HG02759 (cell line): ENCODE measurements at regions not wholly inside any gene's neighbourhood (a gene's known extent, or its start where the extent isn't known, plus 50 kb on each side); places are given as distances from the start of the nearest gene placed in this dataset.
"Not testable (repeated sequence)": the region's sequence is repeated elsewhere in the genome, so short reads cannot be mapped to it uniquely, and the experiment has no call there.

Experiments used
- ATAC-seq: cut with Tn5 transposase; IDR thresholded peaks from one replicate; pipeline ENCODE4 v1.9.1; 2021; ENCODE audit warnings: mild to moderate bottlenecking, moderate library complexity; ENCODE audit not compliant: unreplicated experiment

DNA sequence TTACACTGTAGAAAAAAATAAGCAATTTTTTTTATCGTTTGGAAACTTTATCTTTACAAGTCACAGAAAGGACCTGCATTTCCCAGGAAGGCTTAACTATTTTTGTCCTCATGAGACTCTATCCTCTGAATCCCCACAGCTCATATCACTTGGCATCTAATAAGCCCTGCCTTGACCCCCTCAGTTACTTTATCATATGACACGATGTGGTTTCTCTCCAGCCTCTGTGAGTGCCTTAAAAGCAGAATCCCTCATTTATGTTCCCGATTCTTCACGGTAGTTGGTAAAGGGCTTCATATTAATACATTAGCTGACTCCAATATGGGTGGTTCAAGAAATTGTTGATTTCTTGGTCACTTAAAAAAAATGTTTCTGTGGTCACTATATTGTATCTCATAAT, 296.6 kb upstream of the GRAMD2B start:
- no peak for ATAC-seq

DNA sequence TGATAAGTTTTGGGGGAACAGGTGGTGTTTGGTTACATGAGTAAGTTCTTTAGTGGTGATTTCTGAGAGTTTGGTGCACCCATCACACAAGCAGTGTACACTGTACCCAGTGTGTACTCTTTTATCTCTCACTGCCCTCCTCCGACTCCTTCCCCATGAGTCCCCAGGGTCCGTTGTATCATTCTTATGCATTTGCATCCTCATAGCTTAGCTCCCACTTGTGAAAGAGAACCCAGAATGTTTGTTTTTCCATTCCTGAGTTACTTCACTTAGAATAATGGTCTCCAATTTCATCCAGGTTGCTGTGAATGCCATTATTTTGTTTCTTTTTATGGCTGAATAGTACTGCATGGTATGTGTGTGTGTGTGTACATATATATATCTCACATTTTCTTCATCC, 295.8 kb upstream of the GRAMD2B start:
- not testable (repeated sequence) for ATAC-seq

DNA sequence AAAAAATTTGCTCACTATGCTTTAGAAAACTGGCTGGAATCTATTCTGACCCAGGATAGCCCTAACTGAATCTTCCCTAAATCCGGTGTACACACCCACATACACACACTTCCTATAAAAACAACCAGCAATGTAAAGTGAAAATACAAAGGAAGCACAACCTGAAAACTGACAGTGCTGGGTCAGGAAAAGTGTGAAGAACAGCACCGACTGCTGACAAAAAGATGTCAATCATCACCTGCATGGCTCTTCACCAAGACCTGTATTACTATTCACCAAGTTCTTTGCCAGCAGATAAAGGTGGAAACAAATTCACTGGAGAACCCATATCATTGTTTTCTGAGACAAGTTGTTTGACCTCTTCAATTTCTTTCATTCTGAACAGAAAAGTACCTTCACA, 293.8 kb upstream of the GRAMD2B start:
- ATAC-seq, result no peak

DNA sequence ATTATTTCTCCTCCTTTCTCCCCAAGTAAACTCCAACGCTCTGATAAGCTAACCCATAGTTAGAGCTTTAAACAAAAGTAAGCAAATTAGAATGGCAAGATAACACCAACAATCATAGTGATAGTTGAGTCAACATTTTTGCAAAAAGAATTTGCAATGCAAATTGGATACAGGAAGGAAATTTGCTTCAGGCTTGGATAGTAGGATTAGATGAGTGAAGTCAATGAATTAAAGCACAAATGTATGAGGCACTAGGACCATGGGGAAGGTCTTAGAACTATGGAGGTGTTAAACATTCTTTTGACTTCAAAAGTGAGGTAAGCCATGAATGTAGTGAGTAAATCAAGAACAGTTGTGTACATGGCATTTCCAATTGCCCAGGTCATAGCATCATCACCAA, 289.8 kb upstream of the GRAMD2B start:
- ATAC-seq, result no peak

DNA sequence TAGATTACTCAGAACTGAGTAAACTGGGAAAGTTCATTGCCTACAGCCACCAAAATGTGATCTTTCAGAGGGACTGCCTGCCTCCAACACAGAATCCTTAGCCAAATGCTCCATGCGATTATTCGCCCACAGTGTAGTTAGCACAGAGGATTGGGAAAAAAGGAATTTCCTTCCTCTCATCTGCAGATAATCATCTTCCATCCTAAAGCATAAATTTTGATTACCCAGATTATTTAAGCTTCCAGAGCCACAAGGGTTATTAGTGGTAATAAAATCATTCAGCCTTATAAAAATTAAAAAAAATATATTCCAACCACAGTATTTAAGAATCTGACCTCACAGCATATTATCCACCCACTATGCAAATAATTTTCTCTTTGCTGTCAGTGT, 285.3 kb upstream of the GRAMD2B start:
- no peak for ATAC-seq

DNA sequence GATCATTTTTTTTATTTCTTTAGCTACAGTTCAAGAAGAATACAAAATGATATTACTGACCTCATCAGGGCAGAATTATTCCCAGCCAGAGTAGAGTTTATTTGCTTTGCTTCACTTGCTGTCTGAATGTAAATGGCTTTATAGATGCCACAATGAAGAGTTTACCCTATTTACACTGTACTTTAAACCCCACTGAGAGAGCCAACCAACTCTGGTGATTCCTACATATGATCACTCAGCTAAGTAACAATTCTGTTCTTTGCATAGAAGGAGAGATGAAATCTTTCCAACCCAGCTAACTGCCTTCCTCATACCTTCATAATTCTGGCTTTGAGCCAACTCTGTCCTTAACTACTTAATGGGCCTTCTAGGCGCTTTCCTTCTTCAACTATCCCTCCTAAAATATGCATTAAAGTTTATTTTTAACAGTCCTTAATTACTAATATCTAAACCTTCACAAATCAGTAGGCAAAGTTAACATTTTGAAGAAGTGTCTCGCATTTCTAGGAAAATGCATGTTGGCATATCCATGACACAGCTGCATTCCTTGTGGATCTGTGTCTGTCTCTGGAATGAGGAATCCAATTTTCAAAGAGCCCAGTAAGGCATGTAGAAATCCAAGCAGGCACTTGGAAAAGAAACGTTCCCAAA, 284.8 kb upstream of the GRAMD2B start:
- no peak for ATAC-seq

DNA sequence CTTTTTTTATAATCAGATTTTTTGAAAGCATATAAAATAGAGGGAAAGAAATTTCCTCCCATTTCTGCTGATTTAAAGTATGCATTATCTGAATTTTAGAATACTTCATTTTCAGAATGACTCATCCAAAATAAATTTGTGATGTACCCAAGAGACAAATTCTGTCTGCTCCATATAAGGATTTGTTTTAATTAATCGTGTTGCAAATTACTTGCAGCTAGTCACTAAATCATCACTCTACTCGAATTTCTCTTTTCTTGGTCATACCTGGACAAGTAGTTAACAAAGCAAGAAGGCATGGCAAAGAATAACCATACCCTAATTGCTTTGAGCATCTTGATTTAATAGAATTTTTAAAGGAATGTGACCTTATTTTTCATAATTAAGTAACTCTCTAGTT, 284.1 kb upstream of the GRAMD2B start:
- ATAC-seq, result no peak

DNA sequence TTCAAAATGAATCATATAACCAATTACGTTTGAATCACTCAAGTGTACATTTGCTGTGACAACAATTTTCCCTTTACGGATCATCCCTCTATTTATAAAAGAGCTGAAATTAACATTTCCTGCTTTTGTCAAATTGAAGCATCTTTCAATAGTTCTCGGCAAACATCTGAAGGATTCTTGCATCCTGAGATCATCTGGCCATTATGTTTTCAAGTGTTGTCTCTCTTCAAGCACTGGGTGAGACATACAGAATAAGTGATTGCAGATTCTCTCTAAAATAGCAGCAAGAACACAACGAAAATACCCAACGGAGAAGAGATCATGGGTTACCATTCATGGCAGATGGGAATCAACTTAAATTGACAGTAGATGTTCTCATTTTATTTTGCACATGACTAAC, 283.4 kb upstream of the GRAMD2B start:
- ATAC-seq, result no peak

DNA sequence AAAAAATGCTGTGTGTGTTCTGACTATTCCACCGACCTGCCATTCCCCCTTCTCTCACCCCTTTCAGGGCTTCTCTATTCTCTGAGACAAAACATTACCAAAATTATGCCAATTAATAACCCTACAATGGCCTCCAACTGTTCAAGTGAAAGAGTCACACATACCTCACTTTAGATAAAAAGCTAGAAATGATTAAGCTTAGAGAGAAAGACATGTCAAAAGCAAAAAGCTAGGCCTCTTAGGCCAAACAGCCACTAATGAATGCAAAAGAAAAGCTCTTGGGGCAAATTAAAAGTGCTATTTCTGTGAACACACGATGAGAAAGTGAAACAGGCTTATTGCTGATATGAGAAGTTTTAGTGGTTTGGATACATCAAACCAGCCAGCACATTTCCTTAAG, 279.6 kb upstream of the GRAMD2B start:
- peak; percentile 34 for ATAC-seq

DNA sequence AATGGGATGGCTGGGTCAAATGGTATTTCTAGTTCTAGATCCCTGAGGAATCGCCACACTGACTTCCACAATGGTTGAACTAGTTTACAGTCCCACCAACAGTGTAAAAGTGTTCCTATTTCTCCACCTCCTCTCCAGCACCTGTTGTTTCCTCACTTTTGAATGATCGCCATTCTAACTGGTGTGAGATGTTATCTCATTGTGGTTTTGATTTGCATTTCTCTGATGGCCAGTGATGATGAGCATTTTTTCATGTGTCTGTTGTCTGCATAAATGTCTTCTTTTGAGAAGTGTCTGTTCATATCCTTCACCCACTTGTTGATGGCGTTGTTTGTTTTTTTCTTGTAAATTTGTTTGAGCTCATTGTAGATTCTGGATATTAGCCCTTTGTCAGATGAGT, 272.9 kb upstream of the GRAMD2B start:
- ATAC-seq, result not testable (repeated sequence)

DNA sequence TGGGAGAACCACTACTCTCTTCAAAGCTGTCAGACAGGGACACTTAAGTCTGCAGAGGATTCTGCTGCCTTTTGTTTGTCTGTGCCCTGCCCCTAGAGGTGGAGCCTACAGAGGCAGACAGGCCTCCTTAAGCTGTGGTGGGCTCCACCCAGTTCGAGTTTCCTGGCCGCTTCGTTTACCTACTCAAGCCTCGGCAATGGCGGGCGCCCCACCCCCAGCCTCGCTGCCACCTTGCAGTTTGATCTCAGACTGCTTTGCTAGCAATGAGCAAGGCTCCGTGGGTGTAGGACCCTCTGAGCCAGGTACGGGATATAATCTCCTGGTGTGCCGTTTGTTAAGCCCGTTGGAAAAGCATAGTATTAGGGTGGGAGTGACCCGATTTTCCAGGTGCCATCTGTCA, 267.9 kb upstream of the GRAMD2B start:
- ATAC-seq, result not testable (repeated sequence)

DNA sequence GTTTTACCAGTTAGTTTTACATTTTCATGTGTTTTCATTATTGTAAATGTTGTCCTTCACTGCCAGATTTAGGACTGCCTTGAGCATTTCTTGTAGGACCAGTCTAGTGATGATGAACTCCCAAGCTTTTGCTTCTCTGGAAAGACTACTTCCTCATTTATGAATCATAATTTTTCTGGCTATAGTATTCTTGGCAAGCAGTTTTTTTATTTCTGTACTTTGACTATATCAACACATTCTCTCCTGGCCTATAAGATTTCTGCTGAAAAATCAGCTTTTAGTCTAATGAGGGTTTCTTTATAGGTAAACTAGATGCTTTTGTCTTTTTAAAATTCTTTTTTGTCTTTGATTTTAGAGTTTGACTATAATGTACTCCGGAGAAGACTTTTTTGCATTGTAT, 256.8 kb upstream of the GRAMD2B start:
- no peak for ATAC-seq

DNA sequence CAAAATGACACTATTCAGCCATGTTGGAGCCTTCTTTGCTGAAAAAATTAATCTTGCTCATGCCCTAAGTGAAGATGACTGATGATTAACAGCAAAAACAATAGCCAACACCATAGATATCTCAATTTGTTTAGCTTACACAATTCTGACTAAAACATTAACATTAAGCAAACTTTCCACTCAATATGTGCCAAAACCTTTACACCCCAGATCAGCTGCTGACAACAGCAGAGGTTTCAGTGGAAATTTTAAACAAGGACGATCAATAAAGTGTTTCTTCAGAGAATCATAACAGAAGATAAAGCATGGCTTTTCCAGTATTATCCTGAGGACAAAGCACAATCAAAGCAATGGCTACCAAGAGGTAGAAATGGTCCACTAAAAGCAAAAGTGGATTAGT, 254.4 kb upstream of the GRAMD2B start:
- no peak for ATAC-seq

DNA sequence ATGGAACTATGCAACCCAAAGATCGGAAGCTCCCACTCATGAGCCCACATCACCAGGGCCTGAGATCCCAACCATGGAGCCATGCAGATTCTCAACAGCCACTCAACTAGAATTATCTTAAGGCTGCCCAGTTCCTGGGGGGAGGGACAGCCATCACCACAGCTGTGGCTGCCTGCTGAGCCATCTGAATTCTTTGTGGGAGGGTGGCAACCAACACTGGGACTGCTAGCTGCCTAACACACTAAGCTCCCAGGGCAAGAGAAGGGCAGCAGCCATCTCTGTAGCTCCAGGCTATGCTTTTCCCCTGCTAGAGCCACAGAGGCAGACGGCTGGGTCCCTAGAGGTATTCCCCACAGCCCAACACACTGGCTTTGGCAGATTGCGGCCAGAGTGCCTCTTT, 251.3 kb upstream of the GRAMD2B start:
- no peak for ATAC-seq

DNA sequence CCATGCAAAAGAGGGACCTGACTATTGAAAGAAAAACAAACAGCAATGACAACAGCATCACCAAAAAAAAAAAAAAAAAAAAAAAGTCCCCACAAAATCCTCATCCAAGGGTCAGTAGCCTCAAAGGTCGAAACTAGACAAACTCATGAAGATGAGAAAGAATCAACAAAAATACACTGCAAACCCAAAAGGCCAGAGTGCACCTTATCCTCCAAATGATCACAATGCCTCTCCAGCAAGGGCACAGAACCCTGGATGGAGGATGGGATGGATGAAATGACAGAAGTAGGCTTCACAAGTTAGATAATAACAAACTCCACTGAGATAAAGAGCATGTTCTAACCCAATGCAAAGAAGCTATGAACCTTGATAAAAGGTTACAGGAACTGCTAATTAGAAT, 250.4 kb upstream of the GRAMD2B start:
- ATAC-seq, result no peak

DNA sequence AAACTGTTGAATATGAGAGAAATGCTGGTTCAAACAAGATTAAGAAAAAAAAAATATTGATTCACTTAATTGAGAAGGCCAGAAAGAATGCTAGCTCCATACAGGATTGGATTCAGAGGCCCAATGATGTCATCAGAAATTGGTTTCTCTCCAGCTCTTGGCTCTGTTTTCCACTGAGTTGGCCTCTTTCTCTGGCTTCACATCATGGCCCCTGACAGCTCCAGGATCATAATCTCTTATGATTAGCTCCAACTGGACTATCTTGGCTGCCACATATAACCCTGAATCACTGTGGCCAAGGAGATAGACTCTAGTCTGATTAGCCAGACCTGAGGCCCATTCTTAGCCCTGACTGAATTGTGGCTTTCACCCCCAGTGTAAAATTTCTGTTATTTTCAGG, 244.7 kb upstream of the GRAMD2B start:
- no peak for ATAC-seq

DNA sequence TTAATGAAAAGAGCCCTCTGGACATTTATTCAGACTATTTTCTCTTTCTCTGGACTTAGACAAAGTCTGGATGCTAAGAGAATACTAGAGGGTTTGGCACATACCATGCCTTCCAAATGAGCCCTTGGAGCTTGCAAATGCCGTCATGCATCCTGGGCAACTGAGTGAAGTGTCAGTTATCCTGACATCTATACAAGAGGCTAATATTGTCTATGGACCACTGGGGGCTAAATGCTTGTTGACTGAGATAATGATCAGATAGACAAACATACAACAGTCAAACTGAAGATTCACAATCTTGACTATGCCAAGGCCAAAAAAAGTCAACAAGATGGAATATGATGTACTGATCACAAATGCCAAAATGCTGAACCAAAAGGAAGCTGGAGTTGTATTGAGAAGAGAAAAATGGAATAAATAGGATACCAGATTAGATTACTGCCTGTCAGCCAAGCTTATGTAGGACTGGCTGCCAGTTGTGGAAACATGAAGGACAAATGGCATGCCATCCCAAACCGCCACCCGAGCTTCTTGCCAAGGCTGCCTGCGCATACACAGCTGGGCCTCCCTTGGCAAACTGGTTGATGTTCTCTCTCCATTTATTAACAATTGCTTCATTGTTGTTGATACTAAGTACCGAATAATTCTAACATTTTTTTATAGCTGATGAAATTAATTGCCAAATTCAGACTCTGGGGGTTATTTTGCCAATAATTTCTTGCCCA, 240.1 kb upstream of the GRAMD2B start:
- ATAC-seq, result no peak

DNA sequence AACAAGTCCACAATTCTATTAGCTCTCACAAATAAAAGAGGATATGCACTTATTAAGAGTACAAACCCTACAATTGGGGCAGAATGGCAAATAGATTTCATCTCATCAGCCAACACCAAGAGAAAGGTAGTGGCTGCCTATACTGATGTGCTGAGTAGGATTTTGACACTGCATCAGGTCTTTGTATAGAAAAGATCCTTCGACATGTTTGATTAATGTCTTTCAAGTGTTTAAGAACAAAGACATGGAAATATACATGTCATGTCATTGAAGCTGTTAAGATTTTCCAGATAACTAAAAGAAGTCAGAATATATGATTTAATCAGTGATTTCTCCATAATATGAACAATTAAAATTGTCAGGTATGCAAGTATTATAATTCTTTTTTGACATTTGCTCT, 238.7 kb upstream of the GRAMD2B start:
- ATAC-seq, result no peak

DNA sequence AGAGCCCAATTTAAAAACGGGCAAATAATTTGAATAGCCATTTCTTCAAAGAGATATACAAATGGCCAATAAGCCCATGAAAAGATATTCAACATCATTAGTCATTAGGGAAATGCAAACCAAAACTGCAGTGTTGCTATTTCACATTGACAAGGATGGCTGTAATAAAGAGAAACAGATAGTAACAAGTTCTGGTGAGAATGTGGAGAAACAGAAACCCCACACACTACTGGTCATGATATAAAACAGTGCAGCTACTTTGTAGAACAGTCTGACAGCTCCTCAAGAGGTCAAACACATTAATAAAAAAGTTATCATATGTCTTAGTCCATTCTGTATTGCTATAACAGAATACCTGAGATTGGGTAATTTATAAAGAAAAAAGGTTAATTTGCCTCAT, 237.0 kb upstream of the GRAMD2B start:
- no peak for ATAC-seq

DNA sequence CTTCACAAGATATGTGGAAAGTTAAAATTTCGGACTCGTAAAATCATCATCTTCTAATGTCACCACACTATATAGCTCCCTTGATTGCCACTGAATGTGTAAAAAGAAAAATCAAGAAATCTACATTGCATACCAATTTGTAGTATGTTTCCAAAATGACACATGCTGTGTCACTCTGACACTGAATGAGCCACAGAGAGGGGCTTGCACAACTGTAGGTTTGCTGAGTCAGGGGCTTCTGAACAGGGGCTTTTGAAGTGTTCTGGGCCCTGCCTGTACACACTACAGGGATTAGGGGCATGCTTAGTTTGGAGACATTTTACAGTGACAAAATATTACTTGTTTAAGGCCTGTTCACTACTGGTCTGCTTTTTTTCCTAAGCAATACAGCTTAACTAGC, 234.4 kb upstream of the GRAMD2B start:
- ATAC-seq, result no peak

DNA sequence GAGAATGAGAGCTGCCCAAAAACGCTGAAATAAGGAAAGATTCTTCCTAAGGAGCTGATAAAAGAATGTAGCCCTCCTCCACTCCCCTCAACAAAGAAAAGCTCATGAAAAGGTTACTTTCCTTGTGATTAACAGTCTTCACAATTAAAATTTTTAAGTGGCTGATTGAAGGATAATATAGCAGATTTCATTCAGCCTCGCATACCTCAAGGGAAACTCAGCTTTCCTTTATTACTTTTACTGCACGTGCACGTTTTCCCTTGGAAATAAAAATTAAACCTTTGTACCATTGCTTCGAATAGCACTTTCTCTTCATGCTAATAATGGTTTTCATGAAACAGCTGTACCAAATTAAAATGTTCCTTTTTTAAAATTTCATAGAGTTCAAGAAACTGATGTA, 234.0 kb upstream of the GRAMD2B start:
- no peak for ATAC-seq

DNA sequence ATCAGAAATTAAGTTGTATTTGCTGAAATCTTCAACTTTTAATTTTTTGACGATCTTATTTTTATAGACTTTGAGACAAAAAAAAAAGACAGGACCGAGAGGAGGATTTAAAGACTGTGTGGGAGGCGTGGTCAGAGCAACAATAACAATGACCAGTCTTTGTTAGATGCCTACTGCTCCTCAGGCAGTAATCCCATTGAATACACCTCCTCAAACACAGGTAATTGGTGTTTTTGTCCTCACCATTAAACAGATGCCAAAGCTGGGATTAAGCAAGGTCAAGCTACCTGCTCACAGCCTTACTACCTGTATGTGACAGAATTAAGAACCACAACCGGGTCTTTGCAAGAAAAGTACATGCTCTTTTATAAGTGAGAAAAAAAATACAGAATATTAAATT, 233.3 kb upstream of the GRAMD2B start:
- no peak for ATAC-seq

DNA sequence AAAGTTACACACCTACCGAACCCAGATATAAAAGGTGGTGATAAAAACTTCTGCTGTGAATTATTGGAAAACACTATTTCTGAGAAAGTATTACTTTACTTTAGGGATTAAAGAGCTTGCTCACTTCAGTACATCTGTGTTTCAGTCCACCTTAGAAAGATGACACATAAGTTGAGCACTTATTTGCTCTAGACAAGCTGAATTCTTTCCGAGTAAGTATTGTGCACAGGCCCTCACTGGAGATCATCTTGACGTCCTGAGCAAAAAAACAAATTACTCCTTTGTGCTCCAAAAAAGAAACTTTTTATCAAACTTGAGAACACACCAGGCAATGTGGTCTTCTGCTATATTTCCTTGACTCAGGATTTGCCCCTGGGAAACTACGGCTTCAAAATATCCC, 231.0 kb upstream of the GRAMD2B start:
- ATAC-seq, result no peak
